ENCODE measurements at regions not wholly inside any gene's neighbourhood (a gene's known extent, or its start where the extent isn't known, plus 50 kb on each side); places are given as distances from the start of the nearest gene placed in this dataset.

DNA sequence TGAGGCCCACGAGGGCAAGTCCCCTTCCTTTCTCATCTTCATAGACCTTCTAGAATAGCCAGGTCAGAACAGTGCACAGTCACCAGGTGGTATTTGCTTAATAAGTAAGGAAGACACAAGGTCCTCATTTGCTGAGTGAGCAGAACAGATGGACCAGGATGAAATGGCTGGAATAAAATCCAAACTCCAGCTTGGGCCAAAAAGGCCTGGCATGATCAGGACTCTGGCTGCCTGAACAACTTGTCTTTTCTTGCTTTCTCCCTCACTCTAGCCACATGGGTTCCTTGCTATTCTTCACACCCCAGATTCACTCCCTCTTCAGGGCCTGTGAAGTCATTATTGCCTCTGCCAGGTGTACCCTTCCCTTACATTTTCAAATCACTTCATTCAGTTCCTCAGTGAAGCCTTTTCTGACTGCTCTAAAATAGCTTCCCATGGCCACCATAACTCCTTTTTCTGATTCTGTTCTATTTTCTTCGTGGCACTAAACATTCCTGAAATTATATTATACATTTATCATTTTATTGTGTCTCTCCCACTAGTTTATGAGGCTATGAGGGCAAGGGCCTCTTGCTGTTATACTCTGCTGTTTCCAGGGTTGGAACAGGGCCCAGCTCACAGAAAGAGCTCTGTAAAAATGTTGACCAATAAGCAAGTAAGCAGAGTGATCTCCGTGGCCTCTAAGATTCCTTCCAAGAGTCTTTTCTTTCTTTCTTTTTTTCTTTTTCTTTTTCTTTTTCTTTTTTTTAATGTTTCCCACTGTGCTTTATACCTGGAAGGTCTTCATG lies 150.8 kb downstream of the TTC8 start:
- TF ChIP-seq EZH2 (IDR thresholded peaks at IDR 0.05; ENCODE audit: low read depth, unreplicated experiment) (no peak), CTCF (conservative IDR thresholded peaks at IDR 0.05; ENCODE audit: low read depth in 2 of 2) (no peak)

Data from GM23338 (cell line).